ENCODE measurements at regions not wholly inside any gene's neighbourhood (a gene's known extent, or its start where the extent isn't known, plus 50 kb on each side); places are given as distances from the start of the nearest gene placed in this dataset.

GRCh38 chrX:40863671-40864070, 128.3 kb upstream of the MED14 start (continued):
- TF ChIP-seq BCL11A (IDR thresholded peaks at IDR 0.05; ENCODE audit: low read depth, low read length) (peak; percentile 41; the same call in 1 of the 2 replicates), RUNX3 (IDR thresholded peaks at IDR 0.05; ENCODE audit: low read length) (peak; percentile 4; the same call in 1 of the 2 replicates), ZNF24 (IDR thresholded peaks at IDR 0.05) (0 out of 2 replicates have a peak, but pooled peaks have one; percentile 7), SP1 (IDR thresholded peaks at IDR 0.05; ENCODE audit: low read depth, low read length) (no peak), SKIL (IDR thresholded peaks at IDR 0.05; ENCODE audit: low read depth, poor library complexity, severe bottlenecking) (peak; percentile 55)

GRCh38 chrX:40864972-40865371, 129.6 kb upstream of the MED14 start:
- intact Hi-C loops (cut with micrococcal nuclease; ENCODE audit: unreplicated experiment): no loop called here
- TF ChIP-seq CBX3 (IDR thresholded peaks at IDR 0.05; ENCODE audit: borderline replicate concordance, low read depth) (no peak), JUND (IDR thresholded peaks at IDR 0.05; ENCODE audit: low read depth, low read length) (no peak), SMC3 (IDR thresholded peaks at IDR 0.05; ENCODE audit: borderline replicate concordance, low read length) (no peak), ELK1 (IDR thresholded peaks at IDR 0.05; ENCODE audit: low read depth, low read length) (no peak), PAX5 (IDR thresholded peaks at IDR 0.05; ENCODE audit: borderline replicate concordance, low read depth, low read length) (no peak), ETV6 (conservative IDR thresholded peaks at IDR 0.05 in 1 of 2, IDR thresholded peaks at IDR 0.05 in 1 of 2; ENCODE audit: borderline replicate concordance in 1 of 2, low read depth in 1 of 2) (no peak), TCF12 (IDR thresholded peaks at IDR 0.05; ENCODE audit: low read depth, low read length) (no peak), HDAC2 (IDR thresholded peaks at IDR 0.05) (no peak), KAT2A (conservative IDR thresholded peaks at IDR 0.05; ENCODE audit: control insufficient read depth, low read depth, low read length) (no peak), GATAD2B (conservative IDR thresholded peaks at IDR 0.05; ENCODE audit: low read depth) (no peak), FOXK2 (IDR thresholded peaks at IDR 0.05) (no peak), ESRRA (IDR thresholded peaks at IDR 0.05; ENCODE audit: low read length) (no peak)

More at GRCh38 chrX:40864972-40865371, 129.6 kb upstream of the MED14 start:
- in situ Hi-C loops (cut with MboI): loop anchor here (5.0 kb wide), 1 partner anchor 252 kb away; no protein-coding TSS in a partner anchor
- H3K79me2 ChIP-seq (ENCODE audit: control insufficient read depth, insufficient read depth, low read length): no peaks in the 10 kb centered on the region
- peaks cover 3% of the 10 kb centered on the region; the same call in 1 of the 2 replicates for H3K4me1 ChIP-seq (ENCODE audit: control insufficient read depth, insufficient read depth, low read length)
- H2AFZ ChIP-seq (ENCODE audit: control insufficient read depth, low read depth, low read length): no peak overlapping the region
- ChIA-PET SMC1A (ENCODE audit: uncharacterized antibody, unreplicated experiment) (interaction anchor here (0.7 to 1.6 kb wide), 3 partner anchors 10 to 294 kb away, joined by 4 read pairs; partner anchors contain the start of gene CXorf38), POLR2A (interaction anchor here (0.5 to 1.7 kb wide), 4 partner anchors 10 to 250 kb away, joined by 3 to 5 read pairs (median 3); no protein-coding TSS in a partner anchor), CTCF (interaction anchor here (5.8 kb wide), 1 partner anchor 13 kb away, joined by 27 read pairs; no protein-coding TSS in a partner anchor), RAD21 (ENCODE audit: unreplicated experiment) (interaction anchor here (1.1 to 1.7 kb wide), 2 partner anchors 12 to 13 kb away, joined by 4 to 5 read pairs; no protein-coding TSS in a partner anchor)
- DNase-seq (ENCODE audit: low read depth, low spot score) (no peak), ATAC-seq (no peak), FAIRE-seq (no peak)
- no peak overlapping the region for H3K4me2 ChIP-seq (ENCODE audit: control insufficient read depth, insufficient read depth)
- no peaks in the 10 kb centered on the region; the same call in none of the 3 replicates for H3K9me3 ChIP-seq (replicated peaks; ENCODE audit: control insufficient read depth, insufficient read depth, low read length)
- H3K4me3 ChIP-seq: no peak overlapping the region
- no peaks in the 10 kb centered on the region for H4K20me1 ChIP-seq (ENCODE audit: control insufficient read depth, insufficient read depth)
- H3K27ac ChIP-seq (ENCODE audit: control insufficient read depth, insufficient read depth): no peak overlapping the region
- H3K27me3 ChIP-seq (replicated peaks in 1 of 2; ENCODE audit: control insufficient read depth in 2 of 2, insufficient read depth in 2 of 2, low read length in 1 of 2): no peaks in the 10 kb centered on the region
- BruUV-seq (replicated peaks): no TSS peak
- no peaks in the 10 kb centered on the region for H3K36me3 ChIP-seq (ENCODE audit: control insufficient read depth in 2 of 2, insufficient read depth in 2 of 2, low read length in 1 of 2)
- H3K9ac ChIP-seq (ENCODE audit: control insufficient read depth, insufficient read depth, low read length): no peak overlapping the region
- WGBS (ENCODE audit: insufficient coverage, insufficient replicate concordance, low lambda C conversion rate, missing lambda C conversion rate): 0% methylated on average over 1 of the region's 1 CpG
